ENCODE measurements at regions not wholly inside any gene's neighbourhood (a gene's known extent, or its start where the extent isn't known, plus 50 kb on each side); places are given as distances from the start of the nearest gene placed in this dataset.

DNA sequence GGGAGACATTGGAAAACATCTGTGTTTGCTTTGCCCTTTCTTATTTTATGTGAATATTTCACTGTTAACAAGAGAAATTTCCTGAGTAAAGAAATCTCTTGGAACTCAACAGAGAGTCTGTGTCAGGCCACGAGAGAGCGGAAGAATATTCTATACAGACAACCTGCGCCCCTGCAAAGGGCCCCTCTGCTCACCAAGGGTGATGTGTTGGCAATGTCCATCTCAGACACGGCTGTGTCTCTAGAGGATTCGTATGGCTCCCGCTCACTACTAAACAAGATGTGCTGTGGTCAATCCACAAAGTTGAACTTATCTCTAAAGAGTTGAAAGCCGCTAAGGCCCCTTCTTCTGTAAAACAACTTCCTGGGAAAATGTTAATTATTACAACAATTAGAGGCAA lies 241.0 kb upstream of the IRX1 start:
- intact Hi-C loops (cut with DNase I, micrococcal nuclease): no loop called here
- Mint-ChIP-seq H3K27ac (no peak overlapping the region), H3K36me3 (ENCODE audit: low read depth) (no peaks in the 10 kb centered on the region), H3K4me1 (no peaks in the 10 kb centered on the region), H3K9me3 (ENCODE audit: low read depth) (no peaks in the 10 kb centered on the region), H3K27me3 (no peaks in the 10 kb centered on the region), H3K4me3 (no peak overlapping the region)
- ATAC-seq (no peak), DNase-seq (no peak)
- ChIA-PET CTCF (no interaction called here), POLR2A (no interaction called here)

DNA sequence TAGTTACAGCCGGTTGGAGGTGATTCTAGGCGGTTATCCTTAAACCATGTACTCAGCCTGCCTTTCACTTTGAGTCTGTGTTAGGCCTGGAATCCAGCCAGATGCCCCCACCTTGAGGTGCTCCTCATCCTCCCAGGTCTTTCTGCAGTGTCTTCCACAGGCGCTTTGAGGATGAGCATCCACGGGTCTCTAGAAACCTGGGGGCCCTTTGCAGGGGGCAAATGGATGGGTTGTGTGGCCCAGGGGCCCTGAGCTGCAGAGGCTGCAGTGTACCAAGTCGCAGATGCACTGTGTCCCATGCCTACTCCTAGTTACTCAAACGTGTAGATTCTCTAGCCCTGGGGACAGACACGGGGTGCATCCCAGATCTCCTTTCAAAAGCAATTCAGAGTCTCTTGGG lies 242.1 kb upstream of the IRX1 start:
- intact Hi-C loops (cut with DNase I, micrococcal nuclease): no loop called here
- Mint-ChIP-seq H3K4me3 (no peak overlapping the region), H3K4me1 (no peaks in the 10 kb centered on the region), H3K9me3 (ENCODE audit: low read depth) (no peaks in the 10 kb centered on the region), H3K36me3 (ENCODE audit: low read depth) (no peaks in the 10 kb centered on the region), H3K27ac (no peak overlapping the region), H3K27me3 (no peaks in the 10 kb centered on the region)
- ATAC-seq: no peak
- no peak for DNase-seq
- ChIA-PET CTCF (no interaction called here), POLR2A (no interaction called here)

DNA sequence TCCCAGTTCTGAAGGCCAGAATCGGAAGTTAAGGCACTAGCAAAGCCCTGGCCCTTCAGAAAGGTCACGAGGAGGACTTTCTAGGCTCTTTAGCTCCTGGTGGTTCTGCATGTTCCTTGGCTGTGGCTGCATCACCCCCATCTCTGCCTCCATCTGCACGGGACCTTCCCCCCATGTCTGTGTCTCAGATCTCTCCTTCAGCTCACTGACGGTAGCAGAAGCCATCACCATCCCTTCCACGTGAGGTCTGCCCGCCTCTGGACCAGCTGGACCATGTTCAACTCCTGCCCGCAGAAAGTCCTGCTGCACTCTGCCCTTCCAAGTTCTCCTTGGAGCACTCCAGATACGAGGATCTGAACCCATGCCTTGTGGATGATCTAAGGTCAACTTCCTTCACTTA lies 242.9 kb upstream of the IRX1 start:
- CTCF ChIA-PET: no interaction called here

DNA sequence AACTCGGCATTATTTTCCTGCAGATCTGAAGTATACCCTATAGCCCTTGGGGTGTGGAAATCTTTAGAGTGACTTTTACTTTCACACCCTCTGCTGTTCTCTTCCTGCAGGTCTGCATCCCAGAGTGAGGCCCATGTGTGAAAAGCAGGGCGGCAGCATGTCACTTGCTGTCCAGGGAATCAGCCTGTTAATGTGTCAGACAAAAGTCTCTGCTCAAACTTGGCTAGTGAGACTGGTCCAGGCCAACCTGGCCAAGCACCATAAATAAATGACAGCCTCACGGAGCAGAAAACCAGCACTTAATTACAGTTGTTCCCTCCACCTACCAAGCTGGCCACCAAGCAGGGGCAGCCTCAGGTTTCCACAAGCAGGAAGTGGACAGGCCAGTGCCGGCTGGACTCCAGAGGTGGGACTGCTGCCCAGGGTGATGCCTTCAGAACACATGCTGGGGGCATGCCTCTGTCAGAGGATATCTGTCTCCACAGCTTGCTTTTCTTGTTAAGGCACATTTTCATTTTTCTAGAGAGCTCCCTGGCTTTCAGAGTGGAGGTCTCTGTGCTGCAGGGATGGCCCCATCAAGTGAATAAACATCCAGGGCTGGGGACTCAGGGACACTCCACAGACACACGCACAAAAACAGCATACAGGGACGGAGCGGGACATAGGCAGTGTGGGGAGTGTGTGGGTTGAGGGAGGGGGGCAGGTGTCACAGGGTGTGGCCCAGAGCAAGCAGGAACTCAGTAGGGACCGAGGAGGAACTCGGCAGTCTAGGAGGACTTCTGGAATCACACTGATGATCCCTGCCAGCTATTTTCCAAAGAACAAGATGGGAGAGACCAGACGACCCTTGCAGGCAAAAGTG lies 243.8 kb upstream of the IRX1 start:
- ATAC-seq: no peak
- DNase-seq: no peak
- Mint-ChIP-seq H3K27ac (no peak overlapping the region), H3K4me3 (no peak overlapping the region), H3K4me1 (no peaks in the 10 kb centered on the region), H3K27me3 (no peaks in the 10 kb centered on the region), H3K36me3 (ENCODE audit: low read depth) (no peaks in the 10 kb centered on the region), H3K9me3 (ENCODE audit: low read depth) (no peaks in the 10 kb centered on the region)
- ChIA-PET CTCF (no interaction called here), POLR2A (no interaction called here)
- intact Hi-C loops (cut with DNase I, micrococcal nuclease): no loop called here

More for the DNA sequence above, 242.9 kb upstream of the IRX1 start:
- intact Hi-C loops (cut with DNase I, micrococcal nuclease): no loop called here
- ATAC-seq: no peak
- Mint-ChIP-seq H3K27ac (no peak overlapping the region), H3K27me3 (no peaks in the 10 kb centered on the region), H3K9me3 (ENCODE audit: low read depth) (no peaks in the 10 kb centered on the region), H3K36me3 (ENCODE audit: low read depth) (no peaks in the 10 kb centered on the region), H3K4me3 (no peak overlapping the region), H3K4me1 (no peaks in the 10 kb centered on the region)
- DNase-seq: no peak
- POLR2A ChIA-PET: no interaction called here

DNA sequence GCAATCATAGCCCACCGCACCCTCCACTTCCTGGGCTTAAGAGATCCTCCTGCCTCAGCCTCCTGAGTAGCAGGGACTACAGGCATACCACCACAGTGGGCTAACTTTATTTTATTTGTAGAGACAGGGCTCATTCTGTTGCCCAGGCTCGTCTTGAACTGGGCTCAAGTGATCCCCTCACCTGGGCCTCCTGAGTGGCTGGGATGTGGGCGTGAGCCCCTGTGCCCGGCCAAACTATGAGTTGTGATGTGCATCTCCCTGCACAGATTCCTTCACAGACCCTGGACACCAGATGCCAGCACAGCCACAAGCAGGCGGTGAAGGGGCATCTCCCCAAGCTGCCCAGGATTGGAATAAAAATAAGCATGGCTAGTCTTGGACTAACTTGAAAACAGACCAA lies 244.9 kb upstream of the IRX1 start:
- H3K4me3 Mint-ChIP-seq: no peak overlapping the region

DNA sequence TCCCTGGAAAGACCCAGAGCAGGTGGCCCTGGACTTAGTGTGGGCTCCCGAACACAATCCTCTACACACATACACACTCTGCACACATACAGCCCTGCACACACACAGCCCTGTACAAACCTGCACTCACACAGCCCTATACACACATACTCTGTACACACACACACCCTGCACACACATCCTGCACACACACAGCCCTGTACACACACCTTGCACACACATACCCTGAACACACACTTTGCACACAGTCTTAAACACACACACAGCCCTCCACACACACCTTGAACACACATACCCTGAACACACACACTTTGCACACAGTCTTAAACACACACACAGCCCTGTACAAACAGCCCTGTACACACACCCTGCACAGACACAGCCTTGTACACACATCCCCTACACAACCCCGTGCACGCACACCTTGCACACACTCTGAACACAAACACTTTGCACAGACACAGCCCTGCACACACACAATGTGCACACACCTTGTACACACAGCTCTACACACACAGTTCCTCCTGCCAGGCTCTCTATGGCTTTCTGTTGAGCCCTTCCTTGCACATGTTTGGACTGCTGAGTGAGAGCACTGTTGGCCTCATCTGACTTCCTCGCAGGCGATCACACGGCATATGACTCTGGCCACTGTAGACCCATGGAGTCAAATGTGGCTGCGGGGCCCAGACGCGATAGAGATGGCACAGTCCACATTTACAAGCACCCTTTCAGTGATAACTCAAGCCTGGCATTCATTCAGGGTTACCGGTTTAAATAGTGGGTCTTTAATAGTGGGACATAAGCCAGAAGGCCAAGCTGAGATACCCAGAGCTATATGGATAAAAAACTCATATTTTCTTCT lies 245.7 kb upstream of the IRX1 start:
- H3K4me1 Mint-ChIP-seq: no peaks in the 10 kb centered on the region

More for the DNA sequence above, 244.9 kb upstream of the IRX1 start:
- CTCF ChIA-PET: no interaction called here
- Mint-ChIP-seq H3K4me1 (no peaks in the 10 kb centered on the region), H3K9me3 (ENCODE audit: low read depth) (peaks cover 1% of the 10 kb centered on the region), H3K36me3 (ENCODE audit: low read depth) (no peaks in the 10 kb centered on the region), H3K27ac (no peak overlapping the region), H3K27me3 (no peaks in the 10 kb centered on the region)
- intact Hi-C loops (cut with DNase I, micrococcal nuclease): no loop called here
- ATAC-seq (no peak), DNase-seq (no peak)
- POLR2A ChIA-PET: no interaction called here

DNA sequence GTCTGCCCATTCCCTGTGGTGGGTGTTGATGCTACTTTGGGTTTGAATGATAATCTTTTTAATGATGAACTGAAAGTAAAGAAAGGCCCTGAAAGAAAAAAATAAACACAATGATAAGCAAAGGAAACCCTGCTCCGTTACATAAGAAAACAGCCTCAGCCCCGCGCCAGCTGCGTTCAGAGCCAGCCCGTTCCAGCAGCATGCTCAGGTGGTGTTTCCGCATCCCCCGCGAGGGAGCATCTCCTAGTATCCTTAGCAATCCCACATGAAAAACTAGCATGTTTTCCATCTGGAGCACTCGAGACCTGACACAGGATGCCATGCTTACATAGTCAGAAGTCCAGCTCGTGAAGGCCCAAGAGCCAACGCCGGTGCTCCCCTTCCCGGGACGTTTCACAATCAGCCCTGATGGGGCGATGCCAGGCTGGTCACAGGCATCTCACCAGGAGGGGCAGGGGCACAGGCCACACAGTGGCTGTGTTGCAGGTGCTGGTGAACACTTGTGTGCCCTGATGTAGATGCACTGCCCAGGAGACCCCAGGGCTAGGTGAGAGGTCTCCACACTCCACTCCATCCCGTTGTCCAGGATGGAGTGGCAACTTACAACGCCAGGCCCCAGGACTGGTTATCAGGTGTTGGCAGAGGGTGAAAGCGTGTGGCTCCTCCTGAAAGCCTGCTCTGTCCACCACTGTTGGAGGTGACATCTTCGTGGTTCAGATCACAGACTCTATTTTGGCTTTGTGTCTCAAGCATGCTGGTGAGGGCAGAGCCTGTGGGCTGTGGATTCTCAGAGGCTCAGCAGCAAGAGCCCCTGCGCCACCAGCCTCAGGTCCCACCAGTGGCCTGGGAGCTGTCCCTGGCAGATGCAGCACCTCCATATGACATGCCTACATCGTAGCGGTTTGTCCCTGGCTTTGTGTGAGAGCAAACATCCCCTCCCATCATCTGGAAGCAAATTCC lies 246.8 kb upstream of the IRX1 start:
- Mint-ChIP-seq H3K27me3 (no peaks in the 10 kb centered on the region), H3K9me3 (ENCODE audit: low read depth) (peaks cover 2% of the 10 kb centered on the region), H3K27ac (no peak overlapping the region), H3K4me1 (no peaks in the 10 kb centered on the region), H3K4me3 (no peak overlapping the region), H3K36me3 (ENCODE audit: low read depth) (no peaks in the 10 kb centered on the region)
- ChIA-PET CTCF (no interaction called here), POLR2A (no interaction called here)
- DNase-seq (no peak), ATAC-seq (no peak)
- intact Hi-C loops (cut with DNase I, micrococcal nuclease): no loop called here

More for the DNA sequence above, 245.7 kb upstream of the IRX1 start:
- intact Hi-C loops (cut with DNase I, micrococcal nuclease): no loop called here
- H3K4me3 Mint-ChIP-seq: no peak overlapping the region
- H3K27ac Mint-ChIP-seq: no peak overlapping the region
- H3K27me3 Mint-ChIP-seq: no peaks in the 10 kb centered on the region
- ChIA-PET POLR2A (no interaction called here), CTCF (no interaction called here)
- H3K9me3 Mint-ChIP-seq (ENCODE audit: low read depth): peaks cover 2% of the 10 kb centered on the region
- DNase-seq (no peak), ATAC-seq (no peak)
- H3K36me3 Mint-ChIP-seq (ENCODE audit: low read depth): no peaks in the 10 kb centered on the region

DNA sequence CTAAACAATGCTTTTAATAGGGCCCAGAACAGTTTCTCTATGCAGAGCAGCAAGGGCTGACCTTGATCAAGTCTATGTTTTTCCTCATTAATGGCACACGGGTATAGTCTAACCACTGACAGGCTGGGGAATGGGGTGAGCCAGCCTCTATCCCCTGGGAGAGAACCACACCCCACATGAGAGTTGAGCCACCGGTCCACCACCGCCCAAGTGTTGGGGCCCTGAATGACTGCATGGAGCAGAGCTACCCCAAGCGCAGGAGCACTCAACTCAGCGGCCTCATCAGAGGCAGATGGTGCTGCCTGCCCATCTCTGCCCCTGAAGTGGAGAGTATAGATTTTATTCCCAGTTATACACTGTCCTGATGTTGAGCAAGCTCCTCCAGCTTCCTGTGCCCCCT lies 247.9 kb upstream of the IRX1 start:
- no peaks in the 10 kb centered on the region for H3K4me1 Mint-ChIP-seq
- no peak overlapping the region for H3K27ac Mint-ChIP-seq
- ChIA-PET POLR2A (no interaction called here), CTCF (no interaction called here)
- DNase-seq (no peak), ATAC-seq (no peak)
- H3K4me3 Mint-ChIP-seq: no peak overlapping the region
- H3K36me3 Mint-ChIP-seq (ENCODE audit: low read depth): no peaks in the 10 kb centered on the region
- intact Hi-C loops (cut with DNase I, micrococcal nuclease): no loop called here
- no peaks in the 10 kb centered on the region for H3K27me3 Mint-ChIP-seq
- H3K9me3 Mint-ChIP-seq (ENCODE audit: low read depth): peaks cover 2% of the 10 kb centered on the region

DNA sequence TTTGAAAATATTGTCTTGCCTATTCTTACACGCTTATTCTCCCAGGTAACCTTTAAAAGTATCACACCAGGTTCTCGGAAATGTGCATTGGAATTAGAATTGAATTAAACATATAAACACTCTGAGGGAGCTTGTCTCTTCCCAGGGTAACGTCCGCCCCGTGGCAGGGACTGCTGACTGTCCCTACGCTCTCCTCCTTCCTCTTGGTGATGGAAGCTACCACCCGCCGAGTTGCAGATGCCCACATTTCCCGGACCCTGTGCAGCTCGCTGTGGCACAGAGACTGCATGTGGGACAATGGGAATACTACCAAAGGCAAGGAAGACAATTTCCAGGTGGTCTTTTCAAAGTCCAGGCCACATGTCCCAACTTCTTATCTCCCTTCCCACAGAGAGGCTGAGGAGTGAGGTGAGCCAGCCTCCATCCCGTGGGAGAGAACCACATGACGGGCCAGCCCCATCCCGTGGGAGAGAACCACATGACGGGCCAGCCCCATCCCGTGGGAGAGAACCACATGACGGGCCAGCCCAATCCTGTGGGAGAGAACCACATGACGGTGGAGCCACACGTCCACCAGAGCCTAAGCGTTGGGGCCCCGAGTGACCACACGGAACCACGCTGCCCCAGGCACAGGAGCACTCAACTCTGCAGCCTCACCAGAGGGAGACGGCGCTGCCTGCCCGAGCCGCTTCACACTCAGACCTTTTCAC lies 249.4 kb upstream of the IRX1 start:
- intact Hi-C loops (cut with DNase I, micrococcal nuclease): no loop called here
- no peaks in the 10 kb centered on the region for H3K4me1 Mint-ChIP-seq
- ChIA-PET POLR2A (no interaction called here), CTCF (no interaction called here)
- no peak overlapping the region for H3K4me3 Mint-ChIP-seq
- H3K27ac Mint-ChIP-seq: no peak overlapping the region
- no peaks in the 10 kb centered on the region for H3K36me3 Mint-ChIP-seq (ENCODE audit: low read depth)
- ATAC-seq (no peak), DNase-seq (no peak)
- H3K9me3 Mint-ChIP-seq (ENCODE audit: low read depth): peaks cover 2% of the 10 kb centered on the region
- no peaks in the 10 kb centered on the region for H3K27me3 Mint-ChIP-seq

DNA sequence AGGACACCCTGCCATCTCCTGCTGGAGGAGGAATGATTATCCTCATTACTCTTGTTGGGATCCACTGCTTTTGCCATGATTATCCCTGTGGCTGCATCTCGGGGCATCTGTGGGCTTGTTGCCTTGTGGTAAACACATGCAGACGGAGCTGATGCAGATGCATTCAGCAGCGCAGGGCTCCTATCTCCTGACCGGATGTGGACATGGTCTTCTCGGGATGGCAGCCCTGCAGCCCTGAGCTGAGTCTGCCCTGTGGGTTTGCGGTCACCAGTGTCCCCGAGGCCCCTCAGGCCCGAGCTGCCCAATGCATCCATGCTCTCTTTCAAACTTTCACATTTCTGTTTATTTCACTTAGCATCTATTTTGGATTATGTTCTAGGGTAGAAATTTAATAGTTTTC lies 250.4 kb upstream of the IRX1 start:
- ATAC-seq: no peak
- no peak overlapping the region for H3K4me3 Mint-ChIP-seq
- ChIA-PET CTCF (no interaction called here), POLR2A (no interaction called here)
- no peak overlapping the region for H3K27ac Mint-ChIP-seq
- peaks cover 2% of the 10 kb centered on the region for H3K9me3 Mint-ChIP-seq (ENCODE audit: low read depth)
- H3K4me1 Mint-ChIP-seq: no peaks in the 10 kb centered on the region
- no peaks in the 10 kb centered on the region for H3K27me3 Mint-ChIP-seq
- no peak for DNase-seq
- intact Hi-C loops (cut with DNase I, micrococcal nuclease): no loop called here
- H3K36me3 Mint-ChIP-seq (ENCODE audit: low read depth): no peaks in the 10 kb centered on the region

DNA sequence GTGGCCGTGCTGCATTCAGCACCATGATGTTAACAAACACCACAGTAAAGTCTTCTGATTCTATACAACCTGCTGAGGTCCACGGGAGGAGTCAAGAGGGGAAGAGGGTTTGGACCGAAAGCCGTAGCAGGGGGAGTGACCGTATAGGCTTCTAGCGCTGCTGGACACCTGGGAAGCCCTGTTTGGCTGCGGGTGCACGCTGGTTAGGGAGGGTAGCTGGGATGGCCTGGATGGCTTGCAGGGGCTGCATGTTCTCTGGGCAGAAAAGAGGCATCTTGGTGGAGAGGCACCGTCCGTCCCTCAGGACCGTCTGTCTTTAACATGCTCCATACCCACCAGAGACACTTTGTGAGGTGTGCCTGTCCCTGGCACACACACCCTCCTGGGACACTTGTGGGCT lies 251.0 kb upstream of the IRX1 start:
- Mint-ChIP-seq H3K4me1 (no peaks in the 10 kb centered on the region), H3K4me3 (no peak overlapping the region), H3K27me3 (no peaks in the 10 kb centered on the region), H3K36me3 (ENCODE audit: low read depth) (no peaks in the 10 kb centered on the region), H3K27ac (no peak overlapping the region), H3K9me3 (ENCODE audit: low read depth) (peaks cover 2% of the 10 kb centered on the region)
- ChIA-PET CTCF (no interaction called here), POLR2A (no interaction called here)
- no peak for ATAC-seq
- no peak for DNase-seq
- intact Hi-C loops (cut with DNase I, micrococcal nuclease): no loop called here

All from activated CD4-positive, alpha-beta T cell treated with anti-CD3 and anti-CD28 coated beads for 36 hours (primary cell).